K562 (cell line): ENCODE measurements at regions not wholly inside any gene's neighbourhood (a gene's known extent, or its start where the extent isn't known, plus 50 kb on each side); places are given as distances from the start of the nearest gene placed in this dataset.

Experiments
- ATAC-seq: fragments of 200-7000 bp; cut with Tn5 transposase; 3 replicates; pipeline ENCODE4 v1.9.1; 2020; ENCODE audit warnings: moderate library complexity
- BruUV-seq: library from RNA; stranded (reverse); fragments of 400-500 nt; replicated peaks from 2 replicates; lab custom pipeline; 2021; lab: Mats Ljungman, UMichigan
- CTCF ChIA-PET: fragments of 300-600 bp; formaldehyde crosslinking; extraction: SDS; loops from one replicate; lab custom pipeline; 2021; ENCODE audit warnings: low intra/inter-chr PET ratio; lab: Yijun Ruan, JAX
- POLR2A ChIA-PET: fragments of 300-600, 350-650 bp; sonication (Branson Sonifier 250); formaldehyde crosslinking; extraction: SDS; loops from one replicate; lab custom pipeline; 2021; ENCODE audit warnings: antibody characterized with exemption, inconsistent platforms; lab: Yijun Ruan, JAX
- DNase-seq, 4 experiments: peaks; one replicate each; pipeline versions ENCODE4 v3.0.0 to v3.0.0-alpha.2; 2011 to 2018; ENCODE audit warnings: low spot score in 3 of 4, mixed read lengths in 3 of 4; ENCODE audit errors: extremely low read depth in 1 of 4
- FAIRE-seq: peaks from 2 replicates; lab custom pipeline; 2011; peaks lifted over from hg19 to GRCh38; lab: Jason Lieb, UNC
- H2AFZ ChIP-seq: 2 replicates; pipeline ENCODE4 v1.6.0; 2011; ENCODE audit warnings: low read depth, low read length, control low read depth, inconsistent platforms
- H3K27ac ChIP-seq: fragments of 200-600 bp; 3 replicates; pipeline ENCODE4 v1.8.0; 2011; ENCODE audit warnings: low read depth, mild to moderate bottlenecking, control low read depth, inconsistent platforms, low read length, moderate library complexity, mixed read lengths; ENCODE audit errors: extremely low read depth
- H3K27me3 ChIP-seq, 2 experiments: fragments of 300-600 bp in 1 of 2; 2 replicates in 1 of 2; 3 replicates in 1 of 2; pipeline versions ENCODE4 v1.6.0 to v1.8.0; 2011; ENCODE audit warnings: inconsistent platforms in 2 of 2, low read length in 2 of 2, mild to moderate bottlenecking in 1 of 2, mixed read lengths in 1 of 2, moderate library complexity in 1 of 2; ENCODE audit not compliant: control insufficient read depth in 2 of 2, insufficient read depth in 2 of 2
- H3K36me3 ChIP-seq: fragments of 300-600 bp; 3 replicates; pipeline ENCODE4 v1.8.0; 2011; ENCODE audit warnings: mild to moderate bottlenecking, low read length, inconsistent platforms; ENCODE audit not compliant: control insufficient read depth, insufficient read depth
- H3K4me1 ChIP-seq, 2 experiments: fragments of 200-600 bp in 1 of 2; replicated peaks in 1 of 2; 2 replicates in 1 of 2; 3 replicates in 1 of 2; pipeline versions ENCODE4 v1.5.1 to v1.8.0; 2011; ENCODE audit warnings: inconsistent platforms in 2 of 2, low read length in 2 of 2, mild to moderate bottlenecking in 1 of 2, mixed read lengths in 1 of 2, moderate library complexity in 1 of 2; ENCODE audit not compliant: control insufficient read depth in 2 of 2, insufficient read depth in 2 of 2
- H3K4me2 ChIP-seq: 2 replicates; pipeline ENCODE4 v1.6.1; 2011; ENCODE audit warnings: low read length, control low read depth, inconsistent platforms, mixed read lengths; ENCODE audit not compliant: insufficient read depth
- H3K4me3 ChIP-seq: fragments of 200-600 bp; sonication (generic), shearing (Covaris generic); 2 replicates; pipeline ENCODE4 v1.5.1; 2016; ENCODE audit warnings: control low read depth, inconsistent platforms
- H3K79me2 ChIP-seq: fragments of 200-600 bp; 3 replicates; pipeline ENCODE4 v1.8.0; 2011; ENCODE audit warnings: low read length, inconsistent platforms; ENCODE audit not compliant: control insufficient read depth, insufficient read depth
- H3K9ac ChIP-seq, 2 experiments: 2 replicates each; pipeline versions ENCODE4 v1.6.0 to v1.6.1; 2011; ENCODE audit warnings: low read depth in 2 of 2, low read length in 2 of 2, control low read depth in 1 of 2, inconsistent platforms in 1 of 2, mild to moderate bottlenecking in 1 of 2, mixed read lengths in 1 of 2; ENCODE audit not compliant: insufficient read depth in 1 of 2
- H3K9me1 ChIP-seq: one replicate; pipeline ENCODE4 v1.6.0; 2011; ENCODE audit warnings: inconsistent platforms, mild to moderate bottlenecking, low read length, moderate library complexity; ENCODE audit not compliant: control insufficient read depth, insufficient read depth
- H3K9me3 ChIP-seq: replicated peaks from 2 replicates; pipeline ENCODE4 v1.5.1; 2011; ENCODE audit warnings: low read depth, low read length, inconsistent platforms; ENCODE audit not compliant: control insufficient read depth, insufficient read depth
- H4K20me1 ChIP-seq: replicated peaks from 2 replicates; pipeline ENCODE4 v1.6.1; 2011; ENCODE audit warnings: low read length, inconsistent platforms, mixed read lengths; ENCODE audit not compliant: control insufficient read depth, insufficient read depth
- C11orf30 ChIP-seq: fragments of 450-650 bp; IDR thresholded peaks from 2 replicates; pipeline ENCODE4 v1.6.1; 2016; ENCODE audit warnings: low read depth, mild to moderate bottlenecking
- KDM5B ChIP-seq: fragments of 200-600 bp; sonication (generic); IDR thresholded peaks from 2 replicates; pipeline ENCODE4 v1.6.1; 2012; ENCODE audit warnings: low read depth, mild to moderate bottlenecking, moderate library complexity, low read length, control low read depth, inconsistent platforms; ENCODE audit not compliant: insufficient replicate concordance
- MYBL2 ChIP-seq, 2 experiments: fragments of 450-650 bp in 1 of 2; sonication (generic) in 1 of 2; formaldehyde crosslinking in 1 of 2; IDR thresholded peaks; 2 replicates each; pipeline versions ENCODE4 v1.6.1 to v1.8.1; 2017 to 2022; ENCODE audit warnings: borderline replicate concordance in 1 of 2, inconsistent platforms in 1 of 2, low read depth in 1 of 2, mild to moderate bottlenecking in 1 of 2, missing genetic modification reagents in 1 of 2, moderate library complexity in 1 of 2
- NEUROD1 ChIP-seq: fragments of 150-350 bp; IDR thresholded peaks from 2 replicates; pipeline ENCODE4 v1.6.1; 2014; ENCODE audit warnings: borderline replicate concordance, low read length, low read depth; ENCODE audit not compliant: partially characterized antibody
- NFE2 ChIP-seq: IDR thresholded peaks from 2 replicates; pipeline ENCODE4 v1.6.1; 2014; ENCODE audit warnings: antibody characterized with exemption, low read depth
- NFIX ChIP-seq: fragments of 250-450 bp; sonication (Bioruptor Pico); IDR thresholded peaks from 2 replicates; pipeline ENCODE4 v1.4.0; 2020; ENCODE audit warnings: low read depth, mild to moderate bottlenecking, moderate library complexity
- NUFIP1 ChIP-seq: fragments of 450-650 bp; IDR thresholded peaks from 2 replicates; pipeline ENCODE4 v1.6.1; 2018; ENCODE audit not compliant: partially characterized antibody
- PHTF2 ChIP-seq: fragments of 250-450 bp; sonication (Bioruptor Pico); IDR thresholded peaks from 2 replicates; pipeline ENCODE4 v1.5.0; 2021; ENCODE audit warnings: mild to moderate bottlenecking
- RHOXF2B ChIP-seq: fragments of 250-450 bp; sonication (Bioruptor Pico); conservative IDR thresholded peaks from 2 replicates; pipeline ENCODE4 v1.5.1; 2021
- SRSF7 ChIP-seq: fragments of 200-400 bp; formaldehyde crosslinking; optimal IDR thresholded peaks from 2 replicates; pipeline ENCODE3; 2017; ENCODE audit warnings: mild to moderate bottlenecking, low read depth, low read length
- ZNF121 ChIP-seq: sonication (generic); formaldehyde crosslinking; conservative IDR thresholded peaks from 2 replicates; pipeline ENCODE4 v1.8.0; 2022; ENCODE audit warnings: missing genetic modification reagents
- ZNF134 ChIP-seq: fragments of 250-450 bp; sonication (Bioruptor Pico); conservative IDR thresholded peaks from 2 replicates; pipeline ENCODE4 v1.4.0; 2020
- ZNF184 ChIP-seq: sonication (generic); formaldehyde crosslinking; IDR thresholded peaks from 2 replicates; pipeline ENCODE4 v1.5.0; 2020; ENCODE audit warnings: missing genetic modification reagents
- ZNF699 ChIP-seq: fragments of 250-450 bp; sonication (Bioruptor Pico); IDR thresholded peaks from 2 replicates; pipeline ENCODE4 v1.8.0; 2021; ENCODE audit warnings: mild to moderate bottlenecking, moderate library complexity; ENCODE audit not compliant: insufficient replicate concordance
- ZNF785 ChIP-seq: fragments of 250-450 bp; sonication (Bioruptor Pico); IDR thresholded peaks from 2 replicates; pipeline ENCODE4 v1.4.0; 2020; ENCODE audit warnings: mild to moderate bottlenecking
- WGBS: fragments of 100-300 bp; shearing (Covaris generic); methylation state at CpG from one replicate; pipeline ENCODE4 v1.1.6; 2016; ENCODE audit warnings: low coverage, mixed read lengths; ENCODE audit not compliant: insufficient coverage; ENCODE audit errors: missing lambda C conversion rate; 5-methylcytosine and 5-hydroxymethylcytosine counted together
- in situ Hi-C: fragments of 300-500 bp; cut with MboI; formaldehyde crosslinking; loops from 4 replicates; pipeline ENCODE4 v1.15.0; 2018; ENCODE audit warnings: inconsistent platforms, mixed read lengths
- intact Hi-C: fragments of 100-400 bp; cut with micrococcal nuclease; formaldehyde crosslinking; loops from 2 replicates; pipeline ENCODE4 v1.14.2; 2022
- TF ChIP-seq, protein P1 (sequence below): sonication (generic); IDR thresholded peaks from 2 replicates; pipeline ENCODE4 v1.6.1; 2016
- TF ChIP-seq, protein P2 (sequence below): fragments of 250-450 bp; sonication (Bioruptor Pico); IDR thresholded peaks from 2 replicates; pipeline ENCODE4 v1.5.0; 2020; ENCODE audit warnings: mild to moderate bottlenecking

DNA sequence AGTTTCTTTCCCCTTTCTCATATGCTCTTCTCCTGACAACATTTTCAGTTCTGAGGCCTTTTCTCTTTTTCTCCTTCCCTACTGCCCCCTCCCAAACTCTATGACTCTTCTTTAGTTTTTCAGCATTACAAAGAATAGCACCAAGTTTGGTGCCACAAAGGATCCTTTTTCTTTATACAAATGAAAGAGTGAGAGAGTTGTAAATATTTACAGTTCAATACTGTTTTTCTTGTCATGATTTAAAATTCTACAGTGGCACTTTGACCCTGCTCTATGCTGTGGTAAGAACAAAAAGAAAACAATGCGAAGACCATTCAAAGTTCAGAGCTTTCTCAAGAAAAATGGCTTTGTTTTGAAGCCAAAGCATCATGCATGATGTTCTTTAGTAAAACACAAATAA is 667.9 kb upstream of the SGO1 start:
- POLR2A ChIA-PET: no interaction called here
- CTCF ChIA-PET: no interaction called here
- intact Hi-C loops: no loop called here
- Histone ChIP-seq H3K9ac (no peak overlapping the region), H3K9me1 (no peaks in the 10 kb centered on the region), H3K79me2 (no peaks in the 10 kb centered on the region), H3K9me3 (peaks cover 5% of the 10 kb centered on the region), H2AFZ (no peak overlapping the region), H3K36me3 (no peaks in the 10 kb centered on the region), H3K27me3 (no peaks in the 10 kb centered on the region), H3K4me2 (no peak overlapping the region), H4K20me1 (no peaks in the 10 kb centered on the region), H3K4me3 (no peak overlapping the region), H3K4me1 (no peaks in the 10 kb centered on the region), H3K27ac (no peak overlapping the region)
- ATAC-seq (no peak), FAIRE-seq (no peak), DNase-seq (no peak)
- in situ Hi-C loops: no loop called here
- WGBS: 53% methylated on average over 1 of the region's 1 CpG
- TF ChIP-seq C11orf30: no peak
- no peak for TF ChIP-seq PHTF2 (CRISPR knock-in tag)
- TF ChIP-seq SRSF7: no peak
- no TSS peak for BruUV-seq

DNA sequence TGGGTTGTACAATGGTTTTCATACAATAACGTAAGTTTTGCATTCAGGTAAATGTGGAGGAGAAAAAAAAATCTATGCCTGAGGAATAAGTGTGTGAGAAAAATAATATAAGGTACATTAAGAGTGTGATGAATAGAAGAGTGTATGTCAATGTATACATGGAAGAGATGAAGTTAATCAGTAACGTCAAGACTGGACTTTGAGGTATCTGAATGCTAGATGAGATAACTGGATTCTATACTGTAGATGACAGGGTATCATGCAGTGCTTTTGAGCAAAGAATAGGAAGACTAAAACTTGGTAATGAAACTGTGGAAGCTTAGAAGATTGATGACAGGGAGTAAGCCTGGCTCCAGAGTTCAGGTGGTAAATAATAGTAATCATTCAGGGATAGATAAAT is 666.7 kb upstream of the SGO1 start:
- no peak for DNase-seq
- H3K27ac ChIP-seq: no peak overlapping the region
- no peak for ATAC-seq
- no peak overlapping the region for H3K9ac ChIP-seq
- in situ Hi-C loops: no loop called here
- ChIA-PET POLR2A (no interaction called here), CTCF (no interaction called here)
- H3K27me3 ChIP-seq: no peaks in the 10 kb centered on the region
- intact Hi-C loops: no loop called here
- no peak overlapping the region for H3K4me2 ChIP-seq
- H3K36me3 ChIP-seq: no peaks in the 10 kb centered on the region
- no peaks in the 10 kb centered on the region for H4K20me1 ChIP-seq
- H3K9me3 ChIP-seq: peaks cover 5% of the 10 kb centered on the region
- no peaks in the 10 kb centered on the region for H3K4me1 ChIP-seq
- no TSS peak for BruUV-seq
- no peaks in the 10 kb centered on the region for H3K79me2 ChIP-seq
- WGBS: 13% methylated on average over 2 of the region's 2 CpGs
- H3K4me3 ChIP-seq: no peak overlapping the region
- H3K9me1 ChIP-seq: no peaks in the 10 kb centered on the region
- no peak for FAIRE-seq
- H2AFZ ChIP-seq: no peak overlapping the region
- TF ChIP-seq ZNF134 (CRISPR knock-in tag) (no peak), KDM5B (no peak), NEUROD1 (no peak), ZNF699 (no peak), ZNF121 (CRISPR knock-in tag) (no peak), NFE2 (no peak), RHOXF2B (CRISPR knock-in tag) (no peak), ZNF184 (CRISPR knock-in tag) (no peak), ZNF785 (no peak), NUFIP1 (no peak), NFIX (CRISPR knock-in tag) (no peak), MYBL2 (IDR thresholded peaks at IDR 0.05; ENCODE audit: low read depth) (no peak), MYBL2 (CRISPR knock-in tag; IDR thresholded peaks at IDR 0.05; ENCODE audit: borderline replicate concordance) (no peak)
- TF ChIP-seq, protein P1, sequence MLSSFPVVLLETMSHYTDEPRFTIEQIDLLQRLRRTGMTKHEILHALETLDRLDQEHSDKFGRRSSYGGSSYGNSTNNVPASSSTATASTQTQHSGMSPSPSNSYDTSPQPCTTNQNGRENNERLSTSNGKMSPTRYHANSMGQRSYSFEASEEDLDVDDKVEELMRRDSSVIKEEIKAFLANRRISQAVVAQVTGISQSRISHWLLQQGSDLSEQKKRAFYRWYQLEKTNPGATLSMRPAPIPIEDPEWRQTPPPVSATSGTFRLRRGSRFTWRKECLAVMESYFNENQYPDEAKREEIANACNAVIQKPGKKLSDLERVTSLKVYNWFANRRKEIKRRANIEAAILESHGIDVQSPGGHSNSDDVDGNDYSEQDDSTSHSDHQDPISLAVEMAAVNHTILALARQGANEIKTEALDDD: no peak
- TF ChIP-seq, protein P2, sequence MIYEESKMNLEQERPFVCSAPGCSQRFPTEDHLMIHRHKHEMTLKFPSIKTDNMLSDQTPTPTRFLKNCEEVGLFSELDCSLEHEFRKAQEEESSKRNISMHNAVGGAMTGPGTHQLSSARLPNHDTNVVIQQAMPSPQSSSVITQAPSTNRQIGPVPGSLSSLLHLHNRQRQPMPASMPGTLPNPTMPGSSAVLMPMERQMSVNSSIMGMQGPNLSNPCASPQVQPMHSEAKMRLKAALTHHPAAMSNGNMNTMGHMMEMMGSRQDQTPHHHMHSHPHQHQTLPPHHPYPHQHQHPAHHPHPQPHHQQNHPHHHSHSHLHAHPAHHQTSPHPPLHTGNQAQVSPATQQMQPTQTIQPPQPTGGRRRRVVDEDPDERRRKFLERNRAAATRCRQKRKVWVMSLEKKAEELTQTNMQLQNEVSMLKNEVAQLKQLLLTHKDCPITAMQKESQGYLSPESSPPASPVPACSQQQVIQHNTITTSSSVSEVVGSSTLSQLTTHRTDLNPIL (CRISPR knock-in tag): no peak
